Endothelial cell of umbilical vein (primary cell): ENCODE measurements at regions not wholly inside any gene's neighbourhood (a gene's known extent, or its start where the extent isn't known, plus 50 kb on each side); places are given as distances from the start of the nearest gene placed in this dataset.

Source experiments
- BruUV-seq: library from RNA; stranded (reverse); fragments of 400-500 nt; replicated peaks from 2 replicates; lab custom pipeline; 2021; lab: Mats Ljungman, UMichigan
- CTCF ChIA-PET: fragments of 300-600, 350-600 bp; sonication (Branson Sonifier 250); formaldehyde crosslinking; loops from one replicate; lab custom pipeline; 2021; ENCODE audit warnings: antibody characterized with exemption, inconsistent platforms; lab: Charles Lee
- POLR2A ChIA-PET: fragments of 300-600, 350-600 bp; sonication (Branson Sonifier 250); formaldehyde crosslinking; loops from one replicate; lab custom pipeline; 2021; ENCODE audit warnings: antibody characterized with exemption, inconsistent platforms; lab: Charles Lee
- DNase-seq: peaks from one replicate; pipeline ENCODE4 v3.0.0-alpha.2; 2011; ENCODE audit warnings: low read depth, low spot score
- FAIRE-seq: peaks from 2 replicates; lab custom pipeline; 2011; peaks lifted over from hg19 to GRCh38; lab: Jason Lieb, UNC
- H2AFZ ChIP-seq: 2 replicates; pipeline ENCODE4 v1.6.0; 2012; ENCODE audit warnings: low read depth, low read length, control low read depth, inconsistent platforms
- H3K27ac ChIP-seq: 2 replicates; pipeline ENCODE4 v1.5.1; 2011; ENCODE audit warnings: low read depth, mild to moderate bottlenecking, control low read depth, low read length, moderate library complexity; ENCODE audit not compliant: insufficient read depth
- H3K27me3 ChIP-seq, 2 experiments: 2 replicates each; pipeline versions ENCODE4 v1.6.0 to v1.6.1; 2011; ENCODE audit warnings: low read length in 2 of 2, mixed read lengths in 1 of 2; ENCODE audit not compliant: control insufficient read depth in 2 of 2, insufficient read depth in 2 of 2
- H3K36me3 ChIP-seq, 2 experiments: 2 replicates in 1 of 2; 3 replicates in 1 of 2; pipeline ENCODE4 v1.5.1; 2011; ENCODE audit warnings: low read length in 2 of 2, mild to moderate bottlenecking in 1 of 2, moderate library complexity in 1 of 2; ENCODE audit not compliant: control insufficient read depth in 2 of 2, insufficient read depth in 2 of 2; ENCODE audit errors: extremely low read depth in 1 of 2
- H3K4me1 ChIP-seq: 3 replicates; pipeline ENCODE4 v1.5.1; 2011; ENCODE audit warnings: mild to moderate bottlenecking, low read length; ENCODE audit not compliant: control insufficient read depth, insufficient read depth; ENCODE audit errors: extremely low read depth
- H3K4me2 ChIP-seq: 2 replicates; pipeline ENCODE4 v1.6.1; 2011; ENCODE audit warnings: low read length, control low read depth, mixed read lengths; ENCODE audit not compliant: insufficient read depth
- H3K4me3 ChIP-seq, 3 experiments: fragments of 200-600 bp in 1 of 3; sonication (generic), shearing (Covaris generic) in 1 of 3; replicated peaks in 1 of 3; 2 replicates each; pipeline ENCODE4 v1.5.1; 2011 to 2016; ENCODE audit warnings: control low read depth in 3 of 3, low read length in 3 of 3, mild to moderate bottlenecking in 2 of 3, inconsistent platforms in 1 of 3, low read depth in 1 of 3, moderate library complexity in 1 of 3; ENCODE audit not compliant: insufficient read depth in 1 of 3
- H3K79me2 ChIP-seq: 2 replicates; pipeline ENCODE4 v1.6.0; 2012; ENCODE audit warnings: low read length, inconsistent platforms; ENCODE audit not compliant: control insufficient read depth, insufficient read depth
- H3K9ac ChIP-seq: replicated peaks from 2 replicates; pipeline ENCODE3; 2011; ENCODE audit warnings: low read length, control low read depth; ENCODE audit not compliant: insufficient read depth; ENCODE audit errors: extremely low read depth
- H3K9me1 ChIP-seq: replicated peaks from 3 replicates; pipeline ENCODE4 v1.6.0; 2011; ENCODE audit warnings: mild to moderate bottlenecking, low read length; ENCODE audit not compliant: control insufficient read depth, insufficient read depth; ENCODE audit errors: extremely low read depth
- H3K9me3 ChIP-seq: replicated peaks from 2 replicates; pipeline ENCODE4 v1.5.1; 2012; ENCODE audit warnings: low read length, inconsistent platforms; ENCODE audit not compliant: control insufficient read depth, insufficient read depth
- H4K20me1 ChIP-seq: replicated peaks from 2 replicates; pipeline ENCODE3; 2011; ENCODE audit warnings: mild to moderate bottlenecking, low read length; ENCODE audit not compliant: control insufficient read depth, insufficient read depth; ENCODE audit errors: extremely low read depth
- CTCF ChIP-seq, 2 donors: IDR thresholded peaks; 1 replicate in 1 of 2; 2 replicates in 1 of 2; pipeline ENCODE4 v1.5.1; 2011; ENCODE audit warnings: low read length in 2 of 2, mild to moderate bottlenecking in 2 of 2, moderate library complexity in 2 of 2, control low read depth in 1 of 2, inconsistent platforms in 1 of 2, low read depth in 1 of 2; ENCODE audit not compliant: insufficient read depth in 1 of 2; ENCODE audit errors: extremely low read depth in 1 of 2
- EZH2 ChIP-seq: IDR thresholded peaks from 2 replicates; pipeline ENCODE4 v1.6.1; 2012; ENCODE audit warnings: borderline replicate concordance, low read depth, mild to moderate bottlenecking, moderate library complexity, low read length, inconsistent platforms; ENCODE audit not compliant: severe bottlenecking
- FOS ChIP-seq: IDR thresholded peaks from 2 replicates; pipeline ENCODE4 v1.6.1; 2011; ENCODE audit warnings: mild to moderate bottlenecking, low read length, moderate library complexity, borderline replicate concordance; ENCODE audit not compliant: insufficient read depth
- GATA2 ChIP-seq: IDR thresholded peaks from 2 replicates; pipeline ENCODE4 v1.7.0; 2011; ENCODE audit warnings: low read depth, mild to moderate bottlenecking, moderate library complexity, mixed read lengths, low read length; ENCODE audit not compliant: insufficient read length, insufficient read depth
- JUN ChIP-seq: IDR thresholded peaks from 2 replicates; pipeline ENCODE4 v1.6.1; 2011; ENCODE audit warnings: borderline replicate concordance, low read depth; ENCODE audit not compliant: insufficient read length, insufficient read depth
- MAX ChIP-seq: IDR thresholded peaks from 2 replicates; pipeline ENCODE4 v1.6.1; 2011; ENCODE audit not compliant: insufficient read depth, insufficient read length
- MYC ChIP-seq: IDR thresholded peaks from one replicate; pipeline ENCODE4 v1.6.1; 2011; ENCODE audit warnings: mild to moderate bottlenecking, low read depth, low read length
- POLR2A ChIP-seq: IDR thresholded peaks from 2 replicates; pipeline ENCODE4 v1.6.1; 2012; ENCODE audit warnings: low read depth, mild to moderate bottlenecking, control low read depth, low read length
- POLR2AphosphoS5 ChIP-seq: IDR thresholded peaks from 2 replicates; pipeline ENCODE4 v1.6.1; 2012; ENCODE audit warnings: low read depth, mild to moderate bottlenecking, control low read depth, low read length, moderate library complexity; ENCODE audit not compliant: insufficient read depth
- dilution Hi-C: fragments of 300-500 bp; cut with MboI; formaldehyde crosslinking; loops from one replicate; pipeline ENCODE4 v1.15.0; 2019; ENCODE audit warnings: low sequenced_read_pairs; ENCODE audit not compliant: extremely low pct_ligation_motif_present
- intact Hi-C: fragments of 100-400 bp; cut with micrococcal nuclease; formaldehyde crosslinking; loops from one replicate; pipeline ENCODE4 v1.10.0; 2022

GRCh38 chr4:113844369-113844768, 82.8 kb upstream of the CAMK2D start:
- Histone ChIP-seq H3K79me2 (no peaks in the 10 kb centered on the region), H2AFZ (no peak overlapping the region), H3K36me3 (no peaks in the 10 kb centered on the region), H3K9me1 (no peaks in the 10 kb centered on the region), H3K4me1 (no peaks in the 10 kb centered on the region), H3K27ac (no peak overlapping the region), H3K4me2 (no peak overlapping the region), H3K9ac (no peak overlapping the region), H3K27me3 (no peaks in the 10 kb centered on the region), H3K9me3 (no peaks in the 10 kb centered on the region), H3K4me3 (no peak overlapping the region), H4K20me1 (no peaks in the 10 kb centered on the region)
- TF ChIP-seq FOS (no peak), EZH2 (no peak), GATA2 (no peak), CTCF (IDR thresholded peaks at IDR 0.05; ENCODE audit: extremely low read depth in 1 of 2, insufficient read depth in 1 of 2, low read depth in 1 of 2, low read length in 2 of 2) (no peak), MAX (no peak), JUN (no peak), POLR2A (no peak), MYC (no peak), POLR2AphosphoS5 (no peak)
- FAIRE-seq, result no peak
- POLR2A ChIA-PET, result no interaction called here
- BruUV-seq, result no TSS peak
- no peak for DNase-seq
- intact Hi-C loops (no loop called here), dilution Hi-C loops (no loop called here)
- CTCF ChIA-PET, result interaction anchor here (1.0 kb wide), 1 partner anchor 11 kb away, joined by 3 read pairs; no protein-coding TSS in a partner anchor
